Caco-2 (cell line): ENCODE measurements at regions not wholly inside any gene's neighbourhood (a gene's known extent, or its start where the extent isn't known, plus 50 kb on each side); places are given as distances from the start of the nearest gene placed in this dataset.
"Not testable (repeated sequence)": the region's sequence is repeated elsewhere in the genome, so short reads cannot be mapped to it uniquely, and the experiment has no call there.

Source experiments
- BruUV-seq: library from RNA; stranded (reverse); fragments of 400-500 nt; replicated peaks from 2 replicates; lab custom pipeline; 2021; lab: Mats Ljungman, UMichigan
- CTCF ChIA-PET: fragments of 300-600 bp; sonication (Branson Sonifier 250); formaldehyde crosslinking; loops from one replicate; lab custom pipeline; 2022; ENCODE audit warnings: antibody characterized with exemption; lab: Charles Lee
- POLR2A ChIA-PET: fragments of 300-600 bp; sonication (Branson Sonifier 250); formaldehyde crosslinking; loops from one replicate; lab custom pipeline; 2022; ENCODE audit warnings: antibody characterized with exemption; lab: Charles Lee
- DNase-seq, 2 experiments: peaks; one replicate each; pipeline versions ENCODE4 v3.0.0 to v3.0.0-alpha.2; 2020 to 2022
- H3K27me3 ChIP-seq: replicated peaks from 2 replicates; pipeline ENCODE4 v1.6.0; 2011; ENCODE audit warnings: low read length; ENCODE audit not compliant: control insufficient read depth, insufficient read depth
- H3K36me3 ChIP-seq: 2 replicates; pipeline ENCODE4 v1.5.1; 2011; ENCODE audit warnings: low read length; ENCODE audit not compliant: control insufficient read depth, insufficient read depth
- H3K4me1 ChIP-seq: fragments of 250-450 bp; sonication (Bioruptor Pico); 2 replicates; pipeline ENCODE4 v1.5.1; 2020; ENCODE audit warnings: mild to moderate bottlenecking
- H3K4me3 ChIP-seq: 2 replicates; pipeline ENCODE4 v1.5.1; 2011; ENCODE audit warnings: low read depth, mild to moderate bottlenecking, control low read depth, low read length
- H3K9me3 ChIP-seq: fragments of 250-450 bp; sonication (Bioruptor Pico); 2 replicates; pipeline ENCODE4 v1.5.1; 2020; ENCODE audit warnings: mild to moderate bottlenecking, moderate library complexity
- H3K27ac Mint-ChIP-seq: one replicate; pipeline ENCODE4 v1.8.0; 2022; ENCODE audit warnings: mixed read lengths; ENCODE audit not compliant: unreplicated experiment
- H3K27me3 Mint-ChIP-seq: one replicate; pipeline ENCODE4 v1.8.0; 2022; ENCODE audit warnings: mixed read lengths; ENCODE audit not compliant: insufficient read depth, unreplicated experiment
- H3K36me3 Mint-ChIP-seq: one replicate; pipeline ENCODE4 v1.8.0; 2022; ENCODE audit warnings: mild to moderate bottlenecking, mixed read lengths; ENCODE audit not compliant: insufficient read depth, unreplicated experiment
- H3K4me1 Mint-ChIP-seq: one replicate; pipeline ENCODE4 v1.8.0; 2022; ENCODE audit warnings: low read depth, mixed read lengths; ENCODE audit not compliant: unreplicated experiment
- H3K4me3 Mint-ChIP-seq: one replicate; pipeline ENCODE4 v1.8.0; 2022; ENCODE audit warnings: mild to moderate bottlenecking, moderate library complexity, mixed read lengths; ENCODE audit not compliant: unreplicated experiment
- H3K9me3 Mint-ChIP-seq: one replicate; pipeline ENCODE4 v1.8.0; 2022; ENCODE audit warnings: mixed read lengths; ENCODE audit not compliant: unreplicated experiment
- intact Hi-C: fragments of 100-400 bp; cut with micrococcal nuclease; formaldehyde crosslinking; loops from one replicate; pipeline ENCODE4 v1.10.0; 2022; ENCODE audit not compliant: unreplicated experiment

GRCh38 chr16:21514474-21514840 is 84.9 kb upstream of the METTL9 start:
- H3K9me3 Mint-ChIP-seq, H3K9me3 ChIP-seq, H3K27ac Mint-ChIP-seq, H3K4me3 ChIP-seq, BruUV-seq, CTCF ChIA-PET, DNase-seq, H3K27me3 Mint-ChIP-seq, H3K27me3 ChIP-seq, POLR2A ChIA-PET, intact Hi-C loops, H3K4me3 Mint-ChIP-seq, H3K36me3 ChIP-seq: not testable (repeated sequence)
- H3K4me1 ChIP-seq, result peaks cover 12% of the 10 kb centered on the region
- Mint-ChIP-seq H3K4me1 (peaks cover 21% of the 10 kb centered on the region), H3K36me3 (peaks cover 92% of the 10 kb centered on the region)

- H3K36me3 ChIP-seq, H3K27me3 ChIP-seq, H3K4me3 ChIP-seq, intact Hi-C loops, H3K4me1 ChIP-seq, H3K4me3 Mint-ChIP-seq, H3K9me3 Mint-ChIP-seq, BruUV-seq, H3K9me3 ChIP-seq, POLR2A ChIA-PET, H3K27me3 Mint-ChIP-seq, H3K27ac Mint-ChIP-seq, DNase-seq, CTCF ChIA-PET: not testable (repeated sequence)
- peaks cover 12% of the 10 kb centered on the region for H3K4me1 Mint-ChIP-seq
- peaks cover 82% of the 10 kb centered on the region for H3K36me3 Mint-ChIP-seq
Observed at GRCh38 chr16:21516705-21517040, 82.7 kb upstream of the METTL9 start.

GRCh38 chr16:21517263-21517662 is 82.1 kb upstream of the METTL9 start:
- H3K4me1 Mint-ChIP-seq, H3K27ac Mint-ChIP-seq, CTCF ChIA-PET, intact Hi-C loops, BruUV-seq, H3K36me3 ChIP-seq, H3K4me3 Mint-ChIP-seq, H3K9me3 Mint-ChIP-seq, POLR2A ChIA-PET, H3K4me3 ChIP-seq, H3K27me3 ChIP-seq, DNase-seq, H3K9me3 ChIP-seq, H3K4me1 ChIP-seq, H3K27me3 Mint-ChIP-seq: not testable (repeated sequence)
- H3K36me3 Mint-ChIP-seq, result peaks cover 76% of the 10 kb centered on the region

- H3K36me3 Mint-ChIP-seq, result peaks cover 55% of the 10 kb centered on the region
- Histone ChIP-seq H3K4me3 (peak overlapping the region; percentile 91), H3K4me1 (peaks cover 20% of the 10 kb centered on the region)
- TSS peak; percentile 43 for BruUV-seq
- H3K27me3 ChIP-seq, H3K9me3 Mint-ChIP-seq, H3K27ac Mint-ChIP-seq, H3K27me3 Mint-ChIP-seq, DNase-seq, H3K9me3 ChIP-seq, CTCF ChIA-PET, H3K4me1 Mint-ChIP-seq, H3K36me3 ChIP-seq: not testable (repeated sequence)
- intact Hi-C loops, result loop anchor here (2.0 kb wide), 1 partner anchor 35 kb away; no protein-coding TSS in a partner anchor
- H3K4me3 Mint-ChIP-seq, result peak overlapping the region; percentile 86
- POLR2A ChIA-PET, result interaction anchor here (0.9 kb wide), 1 partner anchor 18 kb away, joined by 3 read pairs; no protein-coding TSS in a partner anchor
Observed at GRCh38 chr16:21519361-21520133, 79.8 kb upstream of the METTL9 start.

GRCh38 chr16:21520134-21521047 is 79.0 kb upstream of the METTL9 start:
- H3K4me1 Mint-ChIP-seq, H3K27me3 ChIP-seq, H3K27ac Mint-ChIP-seq, CTCF ChIA-PET, H3K9me3 Mint-ChIP-seq, H3K36me3 ChIP-seq, H3K9me3 ChIP-seq, BruUV-seq, H3K27me3 Mint-ChIP-seq: not testable (repeated sequence)
- Histone ChIP-seq H3K4me1 (peaks cover 28% of the 10 kb centered on the region), H3K4me3 (peak overlapping the region; percentile 91)
- POLR2A ChIA-PET, result interaction anchor here (0.6 to 0.9 kb wide), 2 partner anchors 19 to 47 kb away, joined by 3 read pairs; no protein-coding TSS in a partner anchor
- intact Hi-C loops, result loop anchor here (2.0 kb wide), 1 partner anchor 34 kb away; no protein-coding TSS in a partner anchor
- DNase-seq, result peak; percentile 99 to 100
- Mint-ChIP-seq H3K4me3 (peak overlapping the region; percentile 86), H3K36me3 (peaks cover 46% of the 10 kb centered on the region)

GRCh38 chr16:21521048-21521389 is 78.4 kb upstream of the METTL9 start:
- H3K9me3 ChIP-seq, CTCF ChIA-PET, DNase-seq, H3K27me3 Mint-ChIP-seq, H3K27ac Mint-ChIP-seq, H3K9me3 Mint-ChIP-seq, H3K36me3 ChIP-seq, H3K4me1 Mint-ChIP-seq, H3K27me3 ChIP-seq: not testable (repeated sequence)
- H3K36me3 Mint-ChIP-seq, result peaks cover 40% of the 10 kb centered on the region
- POLR2A ChIA-PET, result interaction anchor here (0.6 kb wide), 1 partner anchor 46 kb away, joined by 3 read pairs; no protein-coding TSS in a partner anchor
- intact Hi-C loops, result loop anchor here (2.0 kb wide), 1 partner anchor 34 kb away; no protein-coding TSS in a partner anchor
- Histone ChIP-seq H3K4me3 (peak overlapping the region; percentile 91), H3K4me1 (peaks cover 32% of the 10 kb centered on the region)
- TSS peak; percentile 88 for BruUV-seq
- peak overlapping the region; percentile 86 for H3K4me3 Mint-ChIP-seq
